HG03571 (cell line): ENCODE measurements at regions not wholly inside any gene's neighbourhood (a gene's known extent, or its start where the extent isn't known, plus 50 kb on each side); places are given as distances from the start of the nearest gene placed in this dataset.
A peak's percentile ranks its signal among the peaks of the same experiment; 100 is the strongest.
"Not testable (repeated sequence)": the region's sequence is repeated elsewhere in the genome, so short reads cannot be mapped to it uniquely, and the experiment has no call there.

Experiments
- ATAC-seq: cut with Tn5 transposase; IDR thresholded peaks from one replicate; pipeline ENCODE4 v1.9.1; 2021; ENCODE audit not compliant: unreplicated experiment

DNA sequence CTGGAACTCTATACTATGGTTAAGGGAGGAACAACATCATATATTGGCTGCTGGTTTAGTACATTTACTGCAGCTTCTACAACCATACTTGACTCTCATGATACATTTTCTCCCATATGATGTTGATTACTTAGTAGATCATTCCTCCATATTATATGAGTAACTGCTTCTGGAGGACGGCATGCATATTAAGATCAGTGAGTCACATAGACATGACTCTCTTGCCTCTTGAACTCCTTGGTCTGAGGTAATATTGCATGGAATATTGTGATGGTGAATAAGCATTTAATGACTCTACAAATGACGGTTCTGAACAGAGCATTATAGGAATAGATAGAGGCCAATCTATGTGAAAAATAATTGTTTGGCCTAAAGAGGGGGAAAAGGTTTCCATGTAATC lies 418.8 kb upstream of the SPHKAP start:
- ATAC-seq, result no peak

GRCh38 chr2:228599781-228600180 lies 418.3 kb upstream of the SPHKAP start:
- no peak for ATAC-seq

DNA sequence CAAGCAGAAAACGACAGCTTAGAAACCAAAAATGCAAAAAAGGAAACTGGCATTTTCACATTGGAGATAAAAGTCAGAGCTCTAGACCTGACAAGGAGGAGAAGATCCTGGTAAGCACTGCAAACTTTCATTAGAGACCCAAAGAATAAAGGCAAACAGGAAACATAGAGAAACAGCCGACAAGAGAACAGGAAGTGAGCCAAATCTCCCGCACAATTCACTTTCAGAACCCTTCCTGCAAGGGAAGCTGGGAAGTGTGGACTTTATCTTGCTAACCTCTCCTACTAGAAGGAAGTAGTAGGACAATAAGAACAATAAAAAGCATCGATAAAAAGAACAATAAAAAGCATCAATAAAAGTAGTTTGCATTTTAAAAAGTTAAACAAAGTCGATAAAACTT lies 417.8 kb upstream of the SPHKAP start:
- no peak for ATAC-seq

DNA sequence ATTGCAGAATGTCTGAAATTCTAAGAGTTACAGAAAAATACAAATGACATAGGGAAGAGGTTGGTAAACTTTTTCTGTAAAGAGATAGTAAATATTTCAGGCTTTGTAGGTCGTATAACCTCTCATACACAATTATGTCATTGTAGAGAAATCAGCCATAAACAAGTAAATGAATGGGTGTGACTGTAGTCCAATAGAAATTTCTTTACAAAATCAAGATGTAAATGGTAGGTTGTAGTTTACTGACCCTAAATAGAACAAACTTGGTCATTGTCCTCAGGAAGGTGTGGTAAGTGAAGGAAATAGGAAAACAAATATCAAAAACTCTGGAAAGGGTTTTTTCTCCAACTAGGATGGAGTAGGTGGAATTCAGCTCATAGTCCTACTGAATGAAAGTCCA lies 415.5 kb upstream of the SPHKAP start:
- no peak for ATAC-seq

GRCh38 chr2:228594012-228594411 lies 412.5 kb upstream of the SPHKAP start:
- ATAC-seq, result no peak

DNA sequence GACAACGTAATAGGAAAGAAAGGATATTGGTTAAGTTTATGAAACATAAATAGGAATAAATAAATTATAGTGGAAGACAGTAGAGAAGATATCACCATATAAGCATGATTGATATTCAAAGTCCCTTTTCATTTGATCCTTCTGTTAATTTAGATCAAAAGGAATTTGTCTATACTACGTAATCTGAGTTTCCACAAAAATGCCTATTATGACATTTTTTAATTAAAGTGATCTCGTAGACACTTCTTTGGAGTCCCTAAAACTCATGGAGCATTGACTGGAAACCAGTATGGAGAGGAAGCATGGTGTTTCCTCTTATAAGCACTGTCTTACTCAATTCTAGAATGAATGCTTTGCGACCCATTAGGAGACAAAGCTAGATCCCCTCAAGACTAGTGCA lies 411.4 kb upstream of the SPHKAP start:
- no peak for ATAC-seq

DNA sequence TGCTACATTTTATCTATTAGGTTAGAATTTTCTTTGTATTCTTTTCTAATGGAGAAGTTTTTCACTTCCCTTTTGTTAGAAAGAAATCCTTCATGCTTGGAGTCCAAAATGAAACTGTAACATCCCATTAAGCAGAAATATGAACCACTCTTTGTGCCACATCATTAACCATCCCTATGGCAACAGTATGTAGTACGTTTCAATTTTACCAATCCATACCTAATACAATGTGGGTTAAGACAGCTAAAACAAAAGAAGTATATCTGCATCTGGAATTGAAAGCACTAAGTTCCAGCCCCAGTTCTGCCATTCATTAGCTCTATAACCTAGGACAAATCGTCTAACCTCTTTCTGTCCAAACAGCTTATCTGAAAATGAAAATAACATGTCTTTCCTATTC lies 409.2 kb upstream of the SPHKAP start:
- ATAC-seq, result peak; percentile 97

- ATAC-seq, result no peak
These were observed 407.6 kb upstream of the SPHKAP start for GRCh38 chr2:228589115-228589514.

DNA sequence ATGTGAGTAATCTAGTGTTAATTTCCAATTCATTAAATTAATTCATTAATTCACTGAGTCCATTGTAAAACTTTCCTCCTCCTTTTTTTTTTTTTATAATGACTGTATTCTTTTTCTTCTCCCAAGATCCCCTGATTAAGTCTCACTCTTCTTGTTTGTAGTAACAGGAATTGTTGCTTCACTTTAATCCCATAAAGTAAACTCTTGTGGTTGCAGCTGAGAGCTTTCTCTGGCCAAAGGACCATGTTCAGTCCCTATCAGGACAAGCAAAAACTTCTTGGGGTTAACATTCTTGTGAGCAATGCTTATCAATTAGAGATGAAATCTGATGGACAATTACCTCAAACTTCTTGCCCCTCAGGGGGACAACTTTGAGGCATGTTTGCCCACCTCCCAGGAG lies 400.2 kb upstream of the SPHKAP start:
- no peak for ATAC-seq

- ATAC-seq, result no peak
These were observed 394.4 kb upstream of the SPHKAP start for GRCh38 chr2:228575897-228576296.

GRCh38 chr2:228568275-228568674 lies 386.8 kb upstream of the SPHKAP start:
- ATAC-seq, result not testable (repeated sequence)

DNA sequence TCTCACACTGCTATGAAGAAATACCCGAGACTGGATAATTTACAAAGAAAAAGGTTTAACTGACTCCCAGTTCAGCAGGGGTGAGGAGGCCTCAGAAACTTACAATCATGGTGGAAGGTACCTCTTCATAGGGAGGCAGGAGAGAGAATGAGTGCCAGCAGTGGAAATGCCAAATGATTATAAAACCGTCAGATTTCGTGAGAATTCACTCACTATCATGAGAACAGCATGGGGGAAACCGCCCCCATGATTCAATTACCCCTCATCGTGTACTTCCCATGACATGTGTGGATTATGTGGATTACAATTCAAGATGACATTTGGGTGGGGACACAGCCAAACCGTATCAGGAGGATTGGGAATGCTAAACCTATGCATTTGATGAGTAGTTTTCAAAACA lies 380.3 kb upstream of the SPHKAP start:
- no peak for ATAC-seq

DNA sequence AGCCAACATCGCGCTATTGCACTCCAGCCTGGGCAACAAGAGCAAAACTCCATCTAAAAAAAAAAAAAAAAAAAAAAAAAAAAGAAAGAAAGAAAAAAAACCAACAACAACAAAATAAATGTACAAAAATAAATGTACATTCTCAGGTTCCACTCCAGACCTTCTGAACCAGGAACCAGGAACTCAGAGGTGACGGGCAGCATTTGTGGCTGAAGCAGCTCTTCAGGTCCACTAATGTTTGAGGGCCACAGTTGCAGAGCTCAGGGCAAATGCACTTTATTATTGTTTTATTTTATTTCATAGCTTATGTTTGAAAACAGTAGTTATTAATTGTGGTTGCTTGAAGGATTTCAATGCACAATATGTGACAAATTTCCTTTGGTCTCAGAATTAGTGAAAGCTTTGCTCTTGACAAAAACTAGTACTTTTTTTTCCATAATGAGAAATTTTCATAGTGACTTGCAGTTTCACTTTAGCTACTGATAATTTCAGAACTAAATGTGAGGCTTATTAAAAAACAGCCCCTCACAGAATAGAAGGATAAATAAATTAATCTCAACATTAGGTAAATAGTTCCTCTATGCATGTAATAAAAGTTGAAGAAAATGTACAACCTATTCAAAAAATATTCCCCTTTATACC lies 378.4 kb upstream of the SPHKAP start:
- no peak for ATAC-seq

GRCh38 chr2:228556717-228557116 lies 375.2 kb upstream of the SPHKAP start:
- ATAC-seq, result no peak

GRCh38 chr2:228549441-228550007 lies 368.0 kb upstream of the SPHKAP start:
- ATAC-seq, result no peak

DNA sequence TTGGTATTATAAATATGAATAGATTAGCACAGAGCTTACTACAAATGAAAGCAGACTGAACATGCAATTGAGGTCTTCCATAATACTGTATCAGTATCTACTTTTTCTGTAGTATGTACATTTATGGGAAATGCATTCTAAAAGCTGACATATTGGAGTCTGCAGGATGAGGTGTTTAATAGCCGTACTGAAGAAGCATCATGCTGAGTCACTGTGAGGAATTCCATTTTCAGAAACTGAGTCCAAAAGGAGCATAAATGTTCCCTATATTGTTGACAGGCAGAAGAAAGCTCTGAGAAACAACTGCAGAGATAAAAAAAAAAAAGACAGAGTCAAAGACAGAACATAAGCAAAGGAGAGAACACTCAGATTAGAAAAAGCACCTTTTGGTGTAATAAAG lies 366.7 kb upstream of the SPHKAP start:
- no peak for ATAC-seq

DNA sequence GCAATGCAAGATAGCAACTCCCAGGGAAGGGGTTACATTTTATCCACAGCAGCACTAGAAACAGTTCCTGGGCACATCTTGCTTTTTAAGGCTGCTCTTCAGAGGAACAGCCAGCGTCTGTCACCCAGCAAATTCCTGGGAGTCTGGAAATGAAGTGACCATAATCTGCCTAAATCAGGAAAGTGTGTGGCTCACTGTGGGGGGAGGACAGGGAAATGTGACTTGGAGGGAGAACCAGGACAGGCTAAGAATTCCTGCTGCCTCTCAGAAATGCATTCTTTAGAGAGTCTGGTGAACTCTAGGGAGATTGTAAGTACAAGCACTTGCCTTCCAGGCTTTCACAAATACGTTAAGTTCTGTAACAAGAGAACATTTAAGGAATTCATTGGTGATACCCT lies 364.3 kb upstream of the SPHKAP start:
- ATAC-seq, result no peak

DNA sequence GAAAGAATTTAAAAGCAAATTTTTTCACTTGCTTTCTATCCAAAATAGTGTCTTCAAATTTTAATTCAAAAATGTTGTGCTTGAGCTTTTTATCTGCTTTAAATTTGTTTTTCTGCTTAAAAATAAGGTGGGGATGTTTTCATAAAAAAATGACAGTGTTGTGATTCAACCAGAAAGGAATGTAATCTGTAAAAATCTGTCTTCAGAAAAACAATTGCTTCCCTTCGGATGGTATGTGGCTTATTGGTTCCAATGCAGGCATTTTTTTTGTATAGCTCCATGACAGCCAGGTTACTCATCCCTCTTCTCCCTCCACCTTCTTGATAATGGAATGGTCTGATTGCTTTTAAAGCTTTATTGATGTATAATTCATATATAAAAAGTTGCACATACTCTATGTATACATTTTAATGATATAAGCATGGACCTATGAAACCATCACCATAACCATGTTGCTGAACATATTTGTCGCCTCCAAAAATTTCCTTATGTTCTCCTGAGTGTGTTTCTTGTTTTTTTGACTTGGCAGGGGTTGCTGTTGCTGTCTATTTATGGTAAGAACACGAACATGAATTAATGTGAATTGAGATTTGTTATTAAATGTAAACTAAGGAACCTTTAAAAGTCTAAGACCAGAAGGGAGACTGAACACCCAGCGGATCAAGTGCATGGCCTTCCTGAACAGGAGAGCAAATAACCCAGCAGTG lies 363.7 kb upstream of the SPHKAP start:
- ATAC-seq, result no peak

GRCh38 chr2:228543117-228543516 lies 361.6 kb upstream of the SPHKAP start:
- ATAC-seq, result no peak

DNA sequence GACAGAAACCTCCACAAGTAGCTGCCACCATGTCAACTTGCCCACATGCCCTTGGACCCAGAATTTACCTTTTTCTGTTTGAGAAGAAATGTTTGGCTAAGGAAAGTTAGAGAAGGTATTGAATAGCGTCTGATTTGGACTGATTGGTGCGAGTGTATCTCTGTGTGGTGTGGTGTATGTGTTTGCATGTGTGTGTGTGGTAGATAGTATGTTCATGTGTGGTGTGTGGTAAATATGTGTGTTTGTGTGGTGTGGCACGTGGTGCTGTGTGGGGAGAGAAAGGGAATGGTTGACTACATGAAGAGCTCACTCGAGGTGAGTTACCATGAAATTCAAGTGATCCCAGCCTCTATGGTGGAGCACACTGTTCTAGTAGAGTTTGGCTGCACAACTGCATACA lies 360.8 kb upstream of the SPHKAP start:
- no peak for ATAC-seq

DNA sequence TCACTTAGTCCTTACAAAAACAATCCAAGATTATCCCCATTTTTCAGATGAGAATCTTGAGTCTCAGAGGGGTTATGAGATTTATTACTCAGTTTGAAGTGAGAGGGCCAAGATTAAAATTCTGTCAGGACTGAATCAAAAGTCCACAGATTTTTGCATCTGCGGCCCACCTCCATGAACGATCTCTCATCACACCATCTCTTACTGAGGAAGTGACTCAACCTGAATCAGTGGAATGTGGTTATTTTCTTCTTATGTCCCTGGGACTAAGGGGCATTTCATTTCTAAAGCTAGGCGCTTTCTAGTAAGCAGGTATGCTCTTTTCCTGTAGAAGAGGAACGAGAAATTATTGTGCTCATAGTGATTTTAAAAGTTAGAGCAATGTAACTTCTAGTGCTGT lies 360.3 kb upstream of the SPHKAP start:
- ATAC-seq, result no peak

DNA sequence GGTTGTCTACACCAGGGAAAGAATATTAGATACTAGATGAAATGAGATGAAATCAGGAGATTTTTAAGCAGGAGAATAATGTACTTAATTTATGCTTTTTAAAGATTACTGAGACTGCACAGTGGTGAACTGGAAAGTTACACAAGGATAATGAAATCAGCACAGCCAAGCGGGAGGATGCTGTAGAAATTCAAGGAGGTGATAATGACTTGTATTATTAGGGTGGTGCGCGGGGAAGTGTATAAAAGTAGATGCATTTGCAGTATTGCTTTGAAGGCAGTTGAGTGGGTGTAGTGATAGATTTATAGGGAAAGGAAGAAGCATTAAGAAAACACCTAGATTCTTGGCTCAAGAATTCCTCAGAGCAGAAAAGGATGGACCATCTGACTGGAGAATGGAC lies 359.5 kb upstream of the SPHKAP start:
- ATAC-seq, result no peak

- ATAC-seq, result no peak
These were observed 353.9 kb upstream of the SPHKAP start for GRCh38 chr2:228535396-228535795.
